Vagina (tissue), 2 donors: ENCODE measurements at regions not wholly inside any gene's neighbourhood (a gene's known extent, or its start where the extent isn't known, plus 50 kb on each side); places are given as distances from the start of the nearest gene placed in this dataset.

Source experiments
- DNase-seq, 2 donors: peaks; one replicate each; pipeline ENCODE4 v3.0.0-alpha.2; 2017; ENCODE audit errors: extremely low spot score in 2 of 2
- H3K27ac ChIP-seq: fragments of 200-600 bp; sonication (generic); one replicate; pipeline ENCODE4 v1.5.1; 2019
- H3K27me3 ChIP-seq: fragments of 200-600 bp; sonication (generic); one replicate; pipeline ENCODE4 v1.5.1; 2019
- H3K36me3 ChIP-seq, 2 donors: fragments of 200-600 bp; sonication (generic); one replicate each; pipeline ENCODE4 v1.5.1; 2017 to 2019
- H3K4me1 ChIP-seq: fragments of 200-600 bp; sonication (generic); one replicate; pipeline ENCODE4 v1.5.1; 2019
- H3K4me3 ChIP-seq, 2 donors: fragments of 200-600 bp; sonication (generic); 1 replicate in 1 of 2; 2 replicates in 1 of 2; pipeline ENCODE4 v1.5.1; 2016 to 2019
- H3K9me3 ChIP-seq: fragments of 200-600 bp; sonication (generic); one replicate; pipeline ENCODE4 v1.5.1; 2019
- POLR2A ChIP-seq, 2 donors: fragments of 450-650 bp; IDR thresholded peaks; one replicate each; pipeline ENCODE4 v1.6.1; 2017; ENCODE audit warnings: antibody characterized with exemption in 2 of 2, mild to moderate bottlenecking in 2 of 2, moderate library complexity in 2 of 2
- POLR2AphosphoS5 ChIP-seq, 2 donors: sonication (generic); formaldehyde crosslinking; IDR thresholded peaks; one replicate each; pipeline ENCODE4 v1.9.0; 2017; ENCODE audit warnings: antibody characterized with exemption in 2 of 2, mild to moderate bottlenecking in 2 of 2, low read depth in 1 of 2; ENCODE audit not compliant: insufficient read depth in 1 of 2
- intact Hi-C: fragments of 100-400 bp; cut with DNase I; formaldehyde crosslinking; loops from one replicate; pipeline ENCODE4 v1.15.1; 2023
- TF ChIP-seq, protein P1 (sequence below), 3 experiments: fragments of 450-650 bp in 2 of 3; fragments of 200-600 bp in 1 of 3; sonication (generic) in 1 of 3; IDR thresholded peaks; one replicate each; pipeline ENCODE4 v1.5.1; 2017 to 2019; ENCODE audit warnings: antibody characterized with exemption in 3 of 3, mild to moderate bottlenecking in 2 of 3, moderate library complexity in 2 of 3

DNA sequence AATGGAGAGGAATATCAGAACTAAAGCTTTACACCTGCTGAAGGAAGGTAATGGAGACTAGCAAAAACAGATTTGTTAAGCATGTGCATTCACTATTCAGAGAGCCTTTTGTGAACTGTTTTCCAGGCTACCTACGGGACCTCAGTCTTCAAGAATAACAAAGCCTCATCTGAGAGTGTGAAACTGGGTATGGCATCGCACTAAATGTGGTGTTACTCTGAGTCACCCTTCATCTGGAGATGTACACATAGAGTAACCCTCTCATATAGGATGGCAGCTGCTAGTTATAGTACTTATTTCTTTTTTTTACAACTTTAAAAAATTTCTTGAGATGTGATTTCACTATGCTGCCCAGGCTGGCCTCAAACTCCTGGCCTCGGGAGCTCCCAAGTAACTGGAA is 306.8 kb downstream of the ZNF608 start:
- DNase-seq, result no peak
- Histone ChIP-seq H3K27me3 (no peaks in the 10 kb centered on the region), H3K9me3 (no peaks in the 10 kb centered on the region), H3K4me1 (no peaks in the 10 kb centered on the region), H3K36me3 (no peaks in the 10 kb centered on the region), H3K27ac (no peak overlapping the region), H3K4me3 (no peak overlapping the region)
- TF ChIP-seq POLR2AphosphoS5 (IDR thresholded peaks at IDR 0.05; ENCODE audit: insufficient read depth in 1 of 2, low read depth in 1 of 2) (no peak), POLR2A (IDR thresholded peaks at IDR 0.05) (no peak)
- TF ChIP-seq, protein P1, sequence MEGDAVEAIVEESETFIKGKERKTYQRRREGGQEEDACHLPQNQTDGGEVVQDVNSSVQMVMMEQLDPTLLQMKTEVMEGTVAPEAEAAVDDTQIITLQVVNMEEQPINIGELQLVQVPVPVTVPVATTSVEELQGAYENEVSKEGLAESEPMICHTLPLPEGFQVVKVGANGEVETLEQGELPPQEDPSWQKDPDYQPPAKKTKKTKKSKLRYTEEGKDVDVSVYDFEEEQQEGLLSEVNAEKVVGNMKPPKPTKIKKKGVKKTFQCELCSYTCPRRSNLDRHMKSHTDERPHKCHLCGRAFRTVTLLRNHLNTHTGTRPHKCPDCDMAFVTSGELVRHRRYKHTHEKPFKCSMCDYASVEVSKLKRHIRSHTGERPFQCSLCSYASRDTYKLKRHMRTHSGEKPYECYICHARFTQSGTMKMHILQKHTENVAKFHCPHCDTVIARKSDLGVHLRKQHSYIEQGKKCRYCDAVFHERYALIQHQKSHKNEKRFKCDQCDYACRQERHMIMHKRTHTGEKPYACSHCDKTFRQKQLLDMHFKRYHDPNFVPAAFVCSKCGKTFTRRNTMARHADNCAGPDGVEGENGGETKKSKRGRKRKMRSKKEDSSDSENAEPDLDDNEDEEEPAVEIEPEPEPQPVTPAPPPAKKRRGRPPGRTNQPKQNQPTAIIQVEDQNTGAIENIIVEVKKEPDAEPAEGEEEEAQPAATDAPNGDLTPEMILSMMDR (IDR thresholded peaks at IDR 0.05), result no peak
- intact Hi-C loops, result no loop called here

DNA sequence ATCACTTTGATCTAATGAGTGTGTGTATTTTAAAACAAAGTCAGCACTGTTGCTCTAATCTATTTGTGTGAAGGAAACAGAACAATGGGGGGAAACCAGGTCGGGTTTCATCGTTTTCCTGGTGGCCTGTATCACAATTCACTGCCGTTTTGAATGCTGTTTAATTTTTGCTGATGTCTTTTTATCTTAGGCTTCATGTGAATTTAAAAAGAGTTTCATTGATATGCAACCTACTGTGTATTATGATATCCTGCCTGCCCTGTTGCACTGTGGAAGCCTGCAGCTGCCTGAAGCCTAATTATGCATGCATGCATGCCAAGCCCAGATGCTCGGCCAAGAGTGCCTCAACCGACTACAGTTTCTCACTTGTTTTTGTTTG is 307.5 kb downstream of the ZNF608 start:
- no peak for TF ChIP-seq POLR2AphosphoS5 (IDR thresholded peaks at IDR 0.05; ENCODE audit: insufficient read depth in 1 of 2, low read depth in 1 of 2)
- TF ChIP-seq, protein P1 (IDR thresholded peaks at IDR 0.05), result no peak
- no peak for TF ChIP-seq POLR2A (IDR thresholded peaks at IDR 0.05)
- no peak for DNase-seq

DNA sequence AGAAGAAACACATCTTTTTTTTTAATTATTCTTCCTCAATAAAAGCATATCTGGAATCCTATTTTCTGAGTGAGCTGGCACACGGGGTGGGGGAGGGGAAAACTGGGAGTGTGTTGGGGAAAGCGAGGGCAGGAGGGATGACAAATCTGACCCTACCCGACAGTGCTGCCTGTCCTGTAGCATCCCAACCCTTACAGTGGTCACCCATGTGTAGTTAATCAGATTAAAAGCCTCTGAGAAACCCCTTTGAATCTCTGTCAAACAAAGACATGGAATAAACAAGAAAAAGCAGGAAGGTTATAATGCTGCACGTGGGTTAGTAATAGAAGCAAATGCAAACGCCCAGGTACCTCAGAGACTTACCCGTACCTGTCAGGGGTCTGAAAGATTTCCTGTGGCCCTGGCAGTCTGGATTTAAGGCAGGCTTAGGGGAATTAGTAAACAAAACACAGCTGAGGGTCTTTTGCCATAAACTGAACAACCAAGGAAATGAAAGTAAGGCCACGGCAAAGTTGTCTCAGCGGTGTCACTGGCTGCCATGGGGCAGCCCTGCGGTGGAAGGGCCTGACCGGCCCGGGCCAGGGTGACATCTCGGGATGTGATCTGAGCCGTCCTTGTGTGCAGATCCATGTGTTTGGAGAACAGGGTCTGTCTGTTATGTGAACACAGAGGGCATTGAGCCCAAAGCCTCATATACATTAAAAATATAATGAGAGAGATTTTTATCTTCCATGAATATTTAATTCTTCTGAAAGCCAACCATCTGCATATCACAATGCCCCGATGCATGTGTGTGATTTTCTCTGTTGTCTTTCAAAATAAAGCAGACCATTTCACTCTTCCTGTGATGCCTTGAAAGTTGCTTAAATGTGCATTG is 308.2 kb downstream of the ZNF608 start:
- Histone ChIP-seq H3K9me3 (peaks cover 5% of the 10 kb centered on the region), H3K4me3 (no peak overlapping the region), H3K36me3 (no peaks in the 10 kb centered on the region), H3K4me1 (no peaks in the 10 kb centered on the region), H3K27me3 (no peaks in the 10 kb centered on the region), H3K27ac (no peak overlapping the region)
- no peak for TF ChIP-seq POLR2A (IDR thresholded peaks at IDR 0.05)
- no peak for TF ChIP-seq POLR2AphosphoS5 (IDR thresholded peaks at IDR 0.05; ENCODE audit: insufficient read depth in 1 of 2, low read depth in 1 of 2)
- TF ChIP-seq, protein P1 (IDR thresholded peaks at IDR 0.05), result no peak
- intact Hi-C loops, result no loop called here
- no peak for DNase-seq

More for the DNA sequence above, 307.5 kb downstream of the ZNF608 start:
- intact Hi-C loops, result no loop called here
- Histone ChIP-seq H3K27ac (no peak overlapping the region), H3K9me3 (peaks cover 5% of the 10 kb centered on the region), H3K4me1 (no peaks in the 10 kb centered on the region), H3K36me3 (no peaks in the 10 kb centered on the region), H3K4me3 (no peak overlapping the region), H3K27me3 (no peaks in the 10 kb centered on the region)

DNA sequence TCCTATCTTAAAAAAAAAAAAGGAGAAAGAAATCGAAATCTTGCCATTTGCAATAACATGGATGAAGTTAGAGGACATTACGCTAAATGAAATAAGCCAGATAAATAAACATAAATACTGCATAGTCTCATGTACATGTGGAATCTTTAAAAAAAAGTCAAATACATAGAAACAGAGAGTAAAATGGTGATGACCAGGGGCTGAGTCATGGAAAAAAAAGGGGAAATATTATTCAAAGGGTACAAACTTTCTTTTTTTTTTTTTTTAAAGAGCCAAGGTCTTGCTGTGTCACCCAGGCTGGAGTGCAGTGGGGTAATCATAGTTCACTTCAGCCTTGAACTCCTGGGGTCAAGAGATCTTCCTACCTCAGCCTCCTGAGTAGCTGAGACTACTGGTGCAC is 310.1 kb downstream of the ZNF608 start:
- H3K36me3 ChIP-seq, result no peaks in the 10 kb centered on the region

More for the DNA sequence above, 310.1 kb downstream of the ZNF608 start:
- Histone ChIP-seq H3K4me3 (no peak overlapping the region), H3K27me3 (no peaks in the 10 kb centered on the region), H3K27ac (no peak overlapping the region), H3K4me1 (no peaks in the 10 kb centered on the region), H3K9me3 (peaks cover 5% of the 10 kb centered on the region)
- intact Hi-C loops, result no loop called here
- no peak for DNase-seq
- TF ChIP-seq POLR2A (IDR thresholded peaks at IDR 0.05) (no peak), POLR2AphosphoS5 (IDR thresholded peaks at IDR 0.05; ENCODE audit: insufficient read depth in 1 of 2, low read depth in 1 of 2) (no peak)
- TF ChIP-seq, protein P1 (IDR thresholded peaks at IDR 0.05), result no peak
